ENCODE measurements at regions not wholly inside any gene's neighbourhood (a gene's known extent, or its start where the extent isn't known, plus 50 kb on each side); places are given as distances from the start of the nearest gene placed in this dataset.

- Histone ChIP-seq H3K18ac (ENCODE audit: low read depth, low read length) (no peak overlapping the region), H3K14ac (replicated peaks; ENCODE audit: low read depth, low read length) (no peak overlapping the region), H4K8ac (ENCODE audit: low read depth in 2 of 2, low read length in 2 of 2) (no peak overlapping the region), H2AFZ (replicated peaks; ENCODE audit: low read length, poor library complexity) (no peak overlapping the region), H3K4me3 (ENCODE audit: insufficient read depth, low read depth, low read length) (no peak overlapping the region), H2AK5ac (ENCODE audit: low read depth, low read length) (no peak overlapping the region), H4K91ac (ENCODE audit: insufficient read depth, low read depth, low read length) (no peak overlapping the region), H2BK20ac (ENCODE audit: low read depth, low read length) (no peak overlapping the region), H2BK5ac (ENCODE audit: low read depth, low read length, poor library complexity, severe bottlenecking) (no peak overlapping the region), H3K9ac (ENCODE audit: low read depth, low read length) (no peak overlapping the region), H2AK9ac (replicated peaks; ENCODE audit: low read depth, low read length, poor library complexity) (no peak overlapping the region), H3K79me1 (ENCODE audit: low read depth in 1 of 2, low read length in 2 of 2) (no peaks in the 10 kb centered on the region), H4K5ac (ENCODE audit: low read depth, low read length) (no peak overlapping the region), H3K4me2 (ENCODE audit: low read depth, low read length) (no peak overlapping the region), H3K9me3 (ENCODE audit: control insufficient read depth, insufficient read depth, low read length) (no peaks in the 10 kb centered on the region), H3K27me3 (ENCODE audit: control insufficient read depth, insufficient read depth, low read length) (peaks cover 31% of the 10 kb centered on the region), H3K36me3 (ENCODE audit: control insufficient read depth, insufficient read depth, low read length) (no peaks in the 10 kb centered on the region), H3K23ac (ENCODE audit: low read depth, low read length) (no peak overlapping the region), H3K27ac (ENCODE audit: insufficient read depth, low read length) (no peak overlapping the region), H3K4ac (ENCODE audit: low read depth, low read length) (no peak overlapping the region), H3K4me1 (ENCODE audit: control insufficient read depth, insufficient read depth, low read length) (no peaks in the 10 kb centered on the region), H3K9me1 (ENCODE audit: insufficient read depth, low read length) (no peaks in the 10 kb centered on the region), H4K20me1 (ENCODE audit: insufficient read depth, low read length) (no peaks in the 10 kb centered on the region), H2BK120ac (ENCODE audit: low read depth, low read length) (no peak overlapping the region), H3K56ac (ENCODE audit: extremely low read depth, insufficient read depth, low read length) (no peak overlapping the region), H2BK15ac (ENCODE audit: low read depth, low read length) (no peak overlapping the region)
- no TSS peak for BruUV-seq (replicated peaks)
- WGBS, 2 experiments (ENCODE audit: extremely low coverage in 2 of 2, insufficient read length in 1 of 2), result 33% methylated on average over 3 of the region's 24 CpGs; no CpG with 5 or more reads in 1 of the 2 experiments
- POLR2A ChIA-PET (ENCODE audit: unreplicated experiment), result no interaction called here
- TF ChIP-seq, protein P1, sequence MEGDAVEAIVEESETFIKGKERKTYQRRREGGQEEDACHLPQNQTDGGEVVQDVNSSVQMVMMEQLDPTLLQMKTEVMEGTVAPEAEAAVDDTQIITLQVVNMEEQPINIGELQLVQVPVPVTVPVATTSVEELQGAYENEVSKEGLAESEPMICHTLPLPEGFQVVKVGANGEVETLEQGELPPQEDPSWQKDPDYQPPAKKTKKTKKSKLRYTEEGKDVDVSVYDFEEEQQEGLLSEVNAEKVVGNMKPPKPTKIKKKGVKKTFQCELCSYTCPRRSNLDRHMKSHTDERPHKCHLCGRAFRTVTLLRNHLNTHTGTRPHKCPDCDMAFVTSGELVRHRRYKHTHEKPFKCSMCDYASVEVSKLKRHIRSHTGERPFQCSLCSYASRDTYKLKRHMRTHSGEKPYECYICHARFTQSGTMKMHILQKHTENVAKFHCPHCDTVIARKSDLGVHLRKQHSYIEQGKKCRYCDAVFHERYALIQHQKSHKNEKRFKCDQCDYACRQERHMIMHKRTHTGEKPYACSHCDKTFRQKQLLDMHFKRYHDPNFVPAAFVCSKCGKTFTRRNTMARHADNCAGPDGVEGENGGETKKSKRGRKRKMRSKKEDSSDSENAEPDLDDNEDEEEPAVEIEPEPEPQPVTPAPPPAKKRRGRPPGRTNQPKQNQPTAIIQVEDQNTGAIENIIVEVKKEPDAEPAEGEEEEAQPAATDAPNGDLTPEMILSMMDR (conservative IDR thresholded peaks at IDR 0.05; ENCODE audit: low read depth, low read length), result no peak
- ATAC-seq (ENCODE audit: low read depth) (no peak), DNase-seq (no peak)
- CTCF ChIA-PET, result no interaction called here
- intact Hi-C loops (cut with micrococcal nuclease) (no loop called here), in situ Hi-C loops (cut with MboI; ENCODE audit: low sequenced_read_pairs) (no loop called here), dilution Hi-C loops (cut with HindIII; ENCODE audit: low sequenced_read_pairs, unreplicated experiment) (no loop called here)
These were observed 94.0 kb upstream of the SALL1 start for GRCh38 chr16:51244887-51245657.

All from IMR-90 (cell line).